HG02759 (cell line): ENCODE measurements at regions not wholly inside any gene's neighbourhood (a gene's known extent, or its start where the extent isn't known, plus 50 kb on each side); places are given as distances from the start of the nearest gene placed in this dataset.
"Not testable (repeated sequence)": the region's sequence is repeated elsewhere in the genome, so short reads cannot be mapped to it uniquely, and the experiment has no call there.

Experiments used
- ATAC-seq: cut with Tn5 transposase; IDR thresholded peaks from one replicate; pipeline ENCODE4 v1.9.1; 2021; ENCODE audit warnings: mild to moderate bottlenecking, moderate library complexity; ENCODE audit not compliant: unreplicated experiment

DNA sequence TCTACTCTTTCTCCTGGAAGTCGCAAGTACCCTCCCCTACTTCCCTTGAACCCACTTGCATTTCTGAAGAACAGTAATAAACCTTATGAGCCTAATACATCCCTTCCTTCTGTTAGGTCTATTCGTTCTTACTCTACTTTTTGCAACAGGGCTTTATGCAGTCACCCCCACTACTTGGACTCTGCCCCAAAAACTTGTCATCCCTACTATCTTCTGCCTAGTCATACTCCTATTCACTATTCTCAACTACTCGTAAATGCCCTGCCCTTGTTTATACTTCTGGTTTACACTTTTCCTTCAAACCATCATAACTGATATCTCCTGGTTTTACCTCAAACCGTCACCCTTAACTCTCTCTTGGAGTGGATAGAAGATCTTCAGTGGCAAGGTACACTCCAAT is 55.2 kb upstream of the SLIT2 start:
- ATAC-seq, result no peak

DNA sequence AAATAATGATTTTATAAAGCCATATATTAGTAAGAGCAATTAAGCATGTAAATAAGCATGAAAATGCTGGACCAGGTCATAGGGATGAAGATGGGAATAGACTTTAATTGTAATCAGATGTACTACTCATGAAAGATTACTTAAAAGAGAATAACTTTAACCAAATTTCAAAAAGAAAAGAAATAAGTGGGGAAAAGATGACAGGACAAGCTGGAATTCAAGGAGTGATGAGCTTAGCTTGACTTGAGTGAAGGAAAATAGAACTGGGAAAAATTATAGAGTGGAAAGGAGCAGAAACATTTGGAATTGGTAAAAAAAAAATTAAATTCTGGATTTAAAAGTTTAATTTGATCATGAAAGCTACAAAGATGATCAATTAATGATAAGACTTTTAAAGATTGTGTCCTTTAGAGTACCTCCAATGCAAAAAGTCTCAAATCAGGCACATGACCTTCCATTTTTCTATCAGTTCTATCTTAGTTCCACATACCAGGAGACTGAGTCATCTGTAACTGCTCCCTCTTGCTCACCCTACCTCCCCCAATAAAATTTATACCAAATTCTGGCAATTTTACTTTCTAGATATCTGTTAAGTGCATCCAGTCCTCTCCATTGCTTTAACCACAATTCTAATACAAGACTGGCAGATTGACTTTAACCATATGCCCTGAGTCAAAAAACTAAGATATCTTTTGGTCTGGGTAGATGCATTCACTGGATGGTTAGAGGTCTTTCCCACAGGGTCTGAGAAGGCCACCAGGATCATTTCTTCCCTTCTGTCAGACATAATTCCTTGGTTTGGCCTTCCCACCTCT is 56.4 kb upstream of the SLIT2 start:
- no peak for ATAC-seq

DNA sequence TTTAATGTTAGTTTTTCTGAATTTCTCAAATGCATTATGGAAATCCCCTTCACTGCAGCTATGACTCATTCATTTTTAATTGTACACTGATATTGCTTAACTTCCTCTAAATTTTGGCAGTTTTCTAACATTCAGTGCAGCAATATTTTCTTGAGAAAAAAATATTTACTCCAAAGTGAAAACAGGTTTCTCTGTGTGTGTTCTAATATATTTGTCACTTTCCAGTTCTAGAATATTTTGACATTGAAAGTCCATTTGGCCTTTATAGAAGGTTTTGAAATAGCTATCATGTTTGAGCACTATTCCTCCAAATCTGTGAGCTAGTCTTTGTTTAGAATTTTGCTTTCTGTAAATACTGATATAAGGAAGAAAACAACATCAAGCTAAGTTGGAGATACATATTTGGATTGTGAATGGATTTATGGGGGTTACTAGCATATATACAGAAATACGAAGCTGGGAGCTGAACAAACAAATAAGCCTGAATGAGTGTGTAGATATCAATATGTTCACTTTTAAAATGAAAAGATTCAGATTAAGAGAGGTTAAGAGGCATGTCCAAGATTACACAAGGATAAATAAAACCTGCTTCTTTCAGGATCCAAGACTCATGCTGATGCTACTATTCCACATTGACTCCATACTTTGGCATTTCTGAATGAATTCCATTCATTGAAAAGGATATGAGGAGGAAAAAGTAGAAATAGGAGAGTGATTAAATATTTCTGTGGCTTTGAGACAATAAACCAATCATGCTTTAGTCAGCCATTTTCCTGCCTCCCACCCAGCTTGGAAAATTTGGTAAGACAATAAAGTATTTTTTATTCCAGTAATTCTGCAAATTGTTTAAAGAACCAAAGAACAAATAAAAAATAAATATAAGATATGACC is 57.3 kb upstream of the SLIT2 start:
- ATAC-seq, result no peak

DNA sequence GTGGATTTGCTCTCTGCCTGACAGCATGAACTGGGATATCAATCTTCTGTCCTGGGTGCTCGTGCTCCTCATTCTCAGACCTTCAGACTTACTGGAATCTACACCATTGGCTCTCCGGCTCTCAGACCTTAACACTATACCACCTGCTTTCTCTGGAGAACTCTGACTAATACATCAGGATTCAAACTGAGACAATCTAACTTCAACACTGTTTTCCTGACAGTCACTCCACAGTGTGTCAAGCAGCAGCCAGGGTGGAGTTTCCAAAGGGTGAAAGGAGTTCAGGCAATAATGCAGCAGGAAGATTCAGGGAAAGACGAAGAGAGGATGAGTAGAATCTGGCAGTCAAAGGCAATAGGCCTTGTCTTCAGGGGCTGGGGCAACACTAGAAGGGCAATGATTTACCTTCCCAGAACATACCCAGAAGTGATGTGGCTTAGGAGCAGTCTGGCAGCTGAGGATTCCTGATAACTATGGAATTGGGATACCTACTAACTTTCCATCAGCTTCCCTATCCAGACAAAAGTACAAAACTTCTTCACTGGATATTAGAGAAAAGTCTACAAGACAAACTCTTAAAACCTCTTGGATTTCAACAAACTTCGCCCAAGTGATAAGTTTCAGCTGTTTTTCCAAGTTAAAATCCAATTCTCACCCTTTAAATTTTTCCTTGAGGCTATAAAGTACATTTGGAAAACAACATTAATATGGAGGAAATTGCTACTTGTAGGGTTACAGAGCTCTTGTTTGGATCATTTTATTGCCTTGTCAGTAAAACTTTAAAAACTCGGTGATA is 58.4 kb upstream of the SLIT2 start:
- no peak for ATAC-seq

DNA sequence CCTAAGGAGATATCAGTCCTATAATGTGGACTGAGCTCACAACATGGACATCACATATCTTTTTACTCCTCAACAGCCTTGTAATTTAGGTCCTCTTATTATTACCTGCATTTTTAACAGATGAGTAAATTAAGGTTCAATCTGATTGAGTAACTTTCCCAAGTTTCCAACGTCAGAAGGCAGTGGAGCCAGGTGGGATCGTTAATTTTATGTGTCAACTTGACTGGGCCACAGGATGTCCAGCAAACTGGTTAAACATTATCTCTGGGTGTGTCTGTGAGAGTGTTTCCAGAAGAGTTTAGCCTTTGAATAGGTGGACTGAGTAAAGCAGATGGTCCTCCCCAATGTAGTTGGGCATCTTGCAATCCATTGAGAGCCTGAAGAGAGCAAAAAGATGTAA is 59.0 kb upstream of the SLIT2 start:
- ATAC-seq, result no peak

DNA sequence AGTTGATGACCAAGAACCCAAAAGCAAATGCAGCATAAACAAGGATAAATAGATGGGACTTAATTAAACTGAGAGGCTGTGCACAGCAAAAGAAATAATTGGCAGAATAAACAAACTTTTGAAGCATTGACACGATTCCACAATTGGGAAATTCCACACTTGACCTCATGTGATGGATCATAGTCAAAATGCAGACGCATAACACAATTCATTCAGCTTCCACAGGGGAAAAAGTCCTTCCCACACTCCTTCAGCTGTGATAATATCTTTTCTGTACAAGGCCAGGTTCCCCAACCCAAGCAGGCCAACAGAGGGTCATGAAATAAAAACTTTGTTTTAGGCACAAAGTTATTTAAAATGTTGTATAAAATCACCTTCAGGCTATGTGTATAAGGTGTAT is 66.6 kb upstream of the SLIT2 start:
- no peak for ATAC-seq

DNA sequence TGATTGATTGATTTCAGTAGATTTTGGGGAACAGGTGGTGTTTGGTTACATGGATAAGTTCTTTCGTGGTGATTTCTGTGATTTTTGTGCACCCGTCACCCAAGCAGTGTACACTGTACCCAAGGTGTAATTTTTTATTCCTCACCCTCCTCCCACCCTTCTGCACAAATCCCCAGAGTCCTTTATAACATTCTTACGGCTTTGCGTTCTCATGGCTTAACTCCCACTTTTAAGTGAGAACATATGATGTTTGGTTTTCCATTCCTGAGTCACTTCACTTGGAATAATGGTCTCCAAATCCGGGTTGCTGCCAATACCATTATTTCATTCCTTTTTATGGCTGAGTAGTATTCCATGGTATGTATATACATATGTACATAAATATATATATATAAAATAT is 68.6 kb upstream of the SLIT2 start:
- ATAC-seq, result not testable (repeated sequence)

DNA sequence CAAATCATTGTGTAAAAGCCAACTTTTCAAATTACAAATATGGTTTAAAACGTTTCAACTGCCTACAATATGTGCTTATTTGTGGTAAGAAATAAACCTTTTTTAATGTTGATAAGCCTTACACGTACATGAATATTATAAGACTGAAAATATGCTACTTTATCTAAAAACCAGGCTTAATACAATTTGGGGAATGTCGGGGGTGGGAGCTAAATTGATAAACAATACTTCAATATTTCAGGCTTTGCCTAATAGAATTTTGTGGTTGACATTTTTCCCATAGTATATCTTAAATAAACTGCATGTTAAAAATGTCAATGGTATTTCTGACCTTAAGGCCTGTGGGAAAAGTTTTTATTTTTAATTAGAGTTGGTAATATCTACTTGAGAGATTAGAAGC is 69.8 kb upstream of the SLIT2 start:
- ATAC-seq, result no peak

DNA sequence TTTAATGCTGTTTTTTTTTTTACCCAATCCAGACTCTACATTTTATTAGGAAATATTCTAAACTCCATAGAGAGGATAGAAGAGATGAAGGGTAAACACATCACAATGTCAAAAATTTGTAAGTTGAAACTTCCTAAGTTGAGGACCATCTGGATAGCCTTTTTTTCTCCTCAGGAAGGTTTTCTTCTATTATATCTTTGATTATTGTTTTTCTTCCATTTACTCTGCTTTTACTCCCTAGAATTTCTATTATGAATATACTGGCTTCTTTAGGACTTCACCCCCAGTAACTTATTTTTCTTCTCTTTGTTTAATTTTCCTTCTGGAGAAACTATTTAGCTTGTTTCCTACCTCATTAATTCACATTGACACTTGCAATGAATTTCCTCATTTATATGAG is 71.2 kb upstream of the SLIT2 start:
- ATAC-seq, result no peak

DNA sequence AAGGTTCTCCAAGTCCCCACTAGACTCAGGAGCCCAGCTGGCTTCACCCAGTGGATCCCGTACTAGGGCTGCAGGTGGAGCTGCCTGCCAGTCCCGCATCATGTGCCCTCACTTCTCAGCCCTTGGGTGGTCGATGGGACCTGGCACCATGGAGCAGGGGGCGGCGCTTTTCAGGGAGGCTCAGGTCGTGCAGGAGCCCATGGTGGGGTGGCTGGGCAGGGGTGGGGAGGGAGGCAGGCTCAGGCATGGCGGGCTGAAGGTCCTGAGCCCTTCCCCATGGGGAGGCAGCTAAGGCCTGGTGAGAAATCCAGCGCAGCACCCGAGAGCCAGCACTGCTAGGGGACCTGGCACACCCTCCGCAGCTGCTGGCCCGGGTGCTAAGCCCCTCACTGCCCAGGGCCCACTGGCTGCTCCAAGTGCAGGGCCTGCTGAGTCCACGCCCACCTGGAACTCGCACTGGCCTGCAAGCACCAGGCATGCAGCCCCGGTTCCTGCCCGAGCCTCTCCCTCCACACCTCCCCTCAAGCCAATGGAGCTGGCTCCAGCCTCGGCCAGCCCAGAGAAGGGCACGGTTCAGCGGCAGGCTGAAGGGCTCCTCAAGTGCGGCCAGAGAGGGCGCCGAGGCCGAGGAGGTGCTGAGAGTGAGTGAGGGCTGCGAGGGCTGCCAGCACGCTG is 72.7 kb upstream of the SLIT2 start:
- no peak for ATAC-seq

DNA sequence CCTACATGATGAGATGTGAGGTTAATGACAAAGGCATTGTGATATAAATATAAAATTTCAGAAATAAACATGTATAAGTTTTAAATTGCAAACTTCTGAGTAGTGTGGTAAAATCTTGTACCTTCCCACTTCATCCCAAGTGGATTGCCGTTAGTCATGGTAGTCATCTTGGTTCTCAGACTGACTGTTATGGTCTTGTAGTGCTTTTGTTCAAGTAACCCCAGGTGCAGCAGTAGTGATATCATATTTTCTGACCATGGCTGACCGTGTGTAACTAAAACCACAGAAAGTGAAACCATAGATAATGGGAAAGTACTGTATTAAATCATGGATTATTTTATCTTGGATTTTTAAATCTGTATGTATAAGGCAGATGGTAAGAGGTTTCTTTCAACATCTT is 74.8 kb upstream of the SLIT2 start:
- no peak for ATAC-seq

DNA sequence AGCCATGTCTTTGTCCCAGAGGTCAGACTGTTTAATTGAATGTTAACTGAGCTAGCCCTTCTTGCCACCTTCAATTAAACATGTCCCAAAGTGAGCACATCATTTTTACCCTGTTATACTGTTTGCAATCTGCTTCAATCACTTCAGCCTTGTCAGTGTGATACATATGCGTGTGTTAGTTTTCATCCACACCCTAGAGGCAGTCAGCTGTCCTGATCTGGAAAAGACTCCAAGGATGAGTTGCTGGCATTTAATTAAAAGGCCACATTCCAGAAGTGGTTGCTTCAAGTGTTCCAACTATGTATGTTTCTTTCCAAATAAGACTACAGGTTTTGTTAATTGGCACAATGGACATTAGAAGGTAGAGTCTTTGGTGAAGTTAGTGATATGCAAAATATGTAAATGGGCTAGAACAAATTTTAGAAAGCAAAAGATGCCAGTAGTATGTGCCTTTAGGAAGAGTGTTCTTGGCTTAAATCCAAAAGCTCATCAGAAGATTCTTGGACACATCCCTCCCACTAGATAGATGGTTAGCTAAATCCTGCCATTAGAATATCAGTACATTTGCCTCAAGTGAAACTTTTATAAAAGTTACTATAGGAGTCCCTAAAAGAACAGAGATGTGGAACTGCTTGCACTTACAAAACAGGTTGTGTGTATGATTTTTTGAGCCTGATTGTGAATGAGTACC is 79.5 kb upstream of the SLIT2 start:
- ATAC-seq, result no peak

DNA sequence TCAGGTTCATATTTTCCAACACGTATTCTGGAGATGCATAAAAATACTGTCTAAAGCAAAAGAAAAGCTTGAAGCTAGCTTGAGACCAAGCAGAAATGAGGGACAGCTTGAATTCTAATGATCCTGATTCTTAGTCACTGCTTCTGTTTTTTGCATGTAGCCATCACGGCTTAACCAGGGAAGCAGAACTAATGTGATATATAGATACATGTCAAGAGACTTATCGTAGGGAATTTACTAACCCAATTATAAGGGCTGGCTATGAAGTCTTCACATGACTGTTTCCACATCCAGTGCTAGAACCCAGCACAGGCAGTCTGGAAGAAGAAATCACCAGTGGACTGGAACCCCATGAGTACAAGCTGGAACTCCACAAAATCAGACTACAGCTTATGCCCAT is 85.2 kb upstream of the SLIT2 start:
- no peak for ATAC-seq

DNA sequence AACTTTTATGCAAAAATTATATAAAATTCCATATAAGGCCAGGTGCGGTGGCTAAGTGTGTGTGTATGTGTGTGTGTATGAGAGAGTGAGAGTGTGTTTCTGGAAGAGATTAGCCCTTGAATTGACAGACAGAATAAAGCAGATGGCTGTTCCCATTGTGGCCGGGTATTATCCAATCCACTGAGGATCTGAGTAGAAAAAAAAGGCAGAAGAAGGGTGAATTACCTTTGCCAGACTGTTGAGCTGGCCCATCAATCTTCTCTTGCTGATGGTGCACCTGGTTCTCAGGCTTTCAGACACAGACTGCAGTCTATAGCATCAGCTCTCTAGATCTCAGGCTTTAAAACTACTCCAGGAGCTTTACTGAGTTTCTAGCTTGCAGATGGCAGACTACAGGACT is 92.2 kb upstream of the SLIT2 start:
- ATAC-seq, result no peak

DNA sequence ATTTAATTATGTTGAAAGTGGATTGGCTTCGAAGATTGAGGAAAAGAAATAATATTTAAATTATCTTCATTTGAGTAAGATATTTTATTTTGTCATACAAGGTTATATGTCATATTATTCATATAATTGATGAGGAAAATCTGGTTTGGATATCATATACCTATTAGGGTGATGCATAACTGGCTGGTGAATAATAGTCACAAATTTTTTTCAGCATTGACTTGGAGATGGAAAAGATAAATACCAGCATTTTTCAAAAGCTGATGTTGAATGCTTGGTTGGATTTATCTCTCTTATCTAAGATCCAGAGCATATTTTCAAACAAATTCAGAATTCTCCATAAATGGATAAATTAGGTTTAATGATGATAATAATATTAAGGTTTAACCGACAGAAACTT is 93.5 kb upstream of the SLIT2 start:
- no peak for ATAC-seq

DNA sequence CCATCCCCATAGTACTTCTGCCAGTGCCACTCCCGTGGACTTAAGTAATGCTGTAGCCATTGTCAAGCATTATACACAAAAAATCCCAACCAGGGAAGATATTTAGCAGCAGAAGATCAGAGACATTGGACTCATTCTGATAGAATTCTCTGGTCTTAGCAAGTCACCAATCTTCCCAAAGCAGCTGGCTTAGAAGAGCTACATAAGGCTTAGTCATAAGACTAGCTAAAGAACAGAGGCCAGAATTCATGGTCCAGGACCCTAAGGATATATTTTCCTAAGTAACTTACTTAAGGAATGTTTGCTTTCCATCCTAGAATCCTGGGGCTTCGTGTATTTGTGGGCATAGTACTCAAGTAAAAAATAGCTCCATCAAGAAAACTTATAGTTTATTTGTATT is 100.3 kb upstream of the SLIT2 start:
- ATAC-seq, result no peak

DNA sequence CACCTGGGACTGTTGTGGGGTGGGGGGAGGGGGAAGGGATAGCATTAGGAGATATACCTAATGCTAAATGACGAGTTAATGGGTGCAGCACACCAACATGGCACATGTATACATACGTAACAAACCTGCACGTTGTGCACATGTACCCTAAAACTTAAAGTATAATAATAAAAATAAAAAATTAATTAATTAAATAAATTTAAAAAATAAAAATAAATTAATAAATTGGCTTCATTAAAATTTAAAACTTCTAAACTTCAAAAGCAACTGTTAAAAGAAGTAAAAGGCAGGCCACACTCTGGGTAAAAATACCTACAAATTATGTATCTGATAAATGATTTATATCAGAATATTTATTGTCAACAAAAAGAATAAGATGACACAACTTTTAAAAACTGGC is 102.6 kb upstream of the SLIT2 start:
- ATAC-seq, result not testable (repeated sequence)

DNA sequence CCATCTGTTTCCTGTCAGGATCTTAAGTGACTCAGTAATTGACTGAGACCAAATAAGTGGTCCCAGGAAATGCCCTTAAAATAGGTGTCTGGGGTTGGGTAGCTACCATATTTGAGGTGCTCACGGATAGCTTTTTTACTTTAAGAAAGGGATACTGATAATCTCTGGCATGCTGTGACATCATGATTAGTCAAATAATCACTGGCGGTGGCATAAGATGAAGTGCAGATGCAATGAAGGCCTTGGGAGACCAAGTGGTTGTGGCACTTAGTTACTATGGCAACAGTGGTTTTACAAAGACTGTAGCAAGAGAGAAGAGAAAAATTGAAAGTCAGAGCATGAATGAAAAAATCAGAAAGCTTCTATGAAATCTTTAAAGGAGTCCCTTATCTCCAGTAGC is 114.5 kb upstream of the SLIT2 start:
- no peak for ATAC-seq

DNA sequence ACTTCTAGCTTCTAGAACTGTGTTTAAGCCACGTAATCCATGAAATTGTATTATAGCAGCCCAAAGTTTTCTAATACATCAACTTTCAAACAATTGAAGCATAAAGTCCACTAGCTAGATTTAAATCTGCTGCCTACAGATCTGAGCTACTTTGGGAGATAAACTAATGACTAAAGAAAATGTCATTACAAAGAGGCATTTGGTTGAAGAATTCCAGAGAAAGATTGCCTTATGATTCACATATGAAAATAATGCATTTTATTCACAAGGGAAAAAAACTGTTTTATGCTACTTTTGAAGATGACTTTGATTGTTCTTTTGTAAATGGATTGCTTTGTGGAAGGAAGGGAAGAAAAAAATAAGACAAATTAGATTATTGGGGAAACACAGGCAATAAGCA is 124.1 kb upstream of the SLIT2 start:
- no peak for ATAC-seq

DNA sequence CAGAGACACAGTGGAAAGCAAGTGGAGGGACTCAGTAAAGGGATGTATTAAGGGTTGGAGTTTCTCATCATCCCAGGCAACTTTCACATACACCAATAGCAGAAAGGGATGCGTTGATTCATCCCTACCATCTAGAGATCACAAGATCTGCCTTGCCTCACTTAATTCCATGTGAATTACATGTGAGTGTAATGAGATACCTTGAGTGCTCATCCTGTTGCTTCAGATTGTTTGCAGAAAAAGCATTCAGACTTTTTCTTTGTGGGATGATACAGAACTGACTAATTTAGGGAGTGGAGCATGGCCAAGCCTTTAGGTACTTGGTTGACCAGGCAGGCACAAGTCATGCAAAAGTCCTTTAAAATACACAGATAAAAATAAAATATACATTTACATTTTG is 124.8 kb upstream of the SLIT2 start:
- no peak for ATAC-seq
